Stimulated activated CD8-positive, alpha-beta memory T cell treated with anti-CD3 and anti-CD28 coated beads, Interleukin-12 subunit alpha, Interleukin-12 subunit beta, amount 100 ng/mL, for 4 hours (primary cell): ENCODE measurements at regions not wholly inside any gene's neighbourhood (a gene's known extent, or its start where the extent isn't known, plus 50 kb on each side); places are given as distances from the start of the nearest gene placed in this dataset.
"Not testable (repeated sequence)": the region's sequence is repeated elsewhere in the genome, so short reads cannot be mapped to it uniquely, and the experiment has no call there.

Experiments used
- DNase-seq: peaks from one replicate; pipeline ENCODE4 v3.0.0-alpha.2; 2020; ENCODE audit warnings: low read depth

DNA sequence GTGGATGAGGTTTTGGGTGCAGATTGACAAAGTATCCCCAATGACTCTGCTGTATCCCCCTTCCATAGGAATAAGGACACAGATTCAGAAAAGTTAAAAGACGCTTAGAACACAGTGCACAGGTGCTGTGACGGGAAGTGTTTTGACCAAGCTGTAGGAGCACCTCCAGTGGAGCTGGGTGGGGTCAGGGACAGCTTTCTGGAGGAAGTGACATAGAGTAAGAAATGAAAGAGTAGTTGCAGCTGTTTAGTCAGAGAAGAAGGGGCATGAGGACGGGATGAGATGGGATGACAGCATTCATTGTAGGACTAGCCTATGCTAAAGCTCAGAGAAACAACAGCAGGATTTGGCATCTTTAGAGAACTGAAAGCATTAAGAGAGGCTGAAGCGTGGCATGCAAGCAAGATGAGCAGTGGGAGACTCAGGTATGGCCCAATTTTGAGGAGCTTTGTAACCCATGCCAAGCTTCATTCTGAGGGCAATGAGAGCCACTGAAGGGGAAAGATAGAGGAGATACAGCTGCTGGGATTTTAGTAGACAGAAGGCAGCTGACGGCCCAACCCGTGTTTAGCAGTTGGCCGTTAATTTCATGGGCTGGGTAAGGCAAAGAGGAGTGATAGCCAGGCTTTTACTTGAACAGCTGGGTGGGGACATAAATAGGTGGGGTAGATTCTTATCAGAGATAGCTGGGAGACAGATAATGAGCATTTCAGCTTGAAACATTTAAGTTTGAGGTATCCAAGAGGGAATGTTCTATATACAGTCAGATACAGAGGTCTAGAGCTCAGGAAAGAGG is 131.8 kb upstream of the KRAS start:
- no peak for DNase-seq

DNA sequence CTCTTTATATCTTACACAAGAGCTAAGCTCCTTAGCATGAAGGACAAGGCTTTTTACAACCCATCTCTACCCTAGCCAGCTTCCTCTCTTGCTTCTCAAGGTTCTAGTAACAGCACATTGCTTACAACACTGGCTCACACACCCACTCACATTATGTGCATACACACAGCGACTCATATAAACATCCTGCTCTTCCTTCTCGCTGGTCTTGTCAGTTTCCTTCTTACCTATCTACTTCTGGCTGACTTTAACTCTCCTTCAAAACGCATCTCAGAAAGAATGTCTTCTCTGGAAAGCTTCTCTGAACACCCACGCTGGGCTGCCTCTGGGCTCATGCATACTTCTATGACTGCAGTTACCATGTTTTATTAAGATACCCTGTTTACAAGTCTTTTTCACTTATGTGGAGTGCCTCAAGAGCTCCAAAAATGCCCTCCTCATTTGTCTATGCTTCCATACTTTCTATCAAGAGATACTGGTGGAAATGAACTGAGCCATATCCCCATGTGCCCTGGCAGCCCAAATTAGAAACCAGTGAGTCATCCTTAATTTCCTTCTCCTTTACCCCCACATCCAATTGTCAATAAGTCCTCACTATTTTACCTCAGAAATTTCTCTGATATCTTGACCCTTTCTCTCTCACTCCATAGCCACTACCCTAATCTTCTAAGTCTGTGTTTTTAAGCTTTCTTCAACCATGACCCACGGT is 126.9 kb upstream of the KRAS start:
- DNase-seq, result no peak

DNA sequence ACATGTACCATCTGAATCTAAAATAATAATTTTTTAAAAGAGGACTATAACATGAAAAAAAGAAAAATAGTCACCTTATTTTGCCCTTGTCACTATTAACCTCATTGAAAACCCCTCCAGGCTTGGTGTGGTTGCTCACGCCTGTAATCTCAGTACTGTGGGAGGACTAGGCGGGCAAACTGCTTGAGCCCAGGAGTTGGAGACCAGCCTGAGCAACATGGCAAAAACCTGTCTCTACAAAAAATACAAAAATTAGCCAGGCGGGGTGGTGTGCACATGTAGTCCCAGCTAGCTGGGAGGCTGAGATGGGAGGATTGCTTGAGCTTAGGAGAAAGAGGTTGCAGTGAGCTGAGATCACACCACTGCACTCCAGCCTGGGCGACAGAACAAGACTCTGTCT is 126.3 kb upstream of the KRAS start:
- no peak for DNase-seq

DNA sequence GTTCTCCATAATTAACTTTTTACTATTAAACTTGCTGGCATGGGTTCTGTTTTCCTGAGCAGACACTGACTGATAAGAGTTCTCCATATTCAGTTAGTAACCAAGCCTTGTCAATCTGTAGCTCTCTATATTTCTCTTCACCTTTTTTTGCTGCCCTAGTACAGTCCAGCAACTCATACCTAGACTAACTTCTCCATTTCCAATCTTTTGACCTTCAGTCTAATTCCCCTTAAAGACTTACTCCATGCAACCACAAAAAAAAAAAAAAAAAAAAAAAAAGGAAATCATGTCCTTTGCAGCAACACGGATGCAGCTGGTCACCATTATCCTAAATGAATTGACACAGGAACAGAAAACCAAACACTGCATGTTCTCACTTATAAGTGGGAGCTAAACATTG is 125.7 kb upstream of the KRAS start:
- no peak for DNase-seq

DNA sequence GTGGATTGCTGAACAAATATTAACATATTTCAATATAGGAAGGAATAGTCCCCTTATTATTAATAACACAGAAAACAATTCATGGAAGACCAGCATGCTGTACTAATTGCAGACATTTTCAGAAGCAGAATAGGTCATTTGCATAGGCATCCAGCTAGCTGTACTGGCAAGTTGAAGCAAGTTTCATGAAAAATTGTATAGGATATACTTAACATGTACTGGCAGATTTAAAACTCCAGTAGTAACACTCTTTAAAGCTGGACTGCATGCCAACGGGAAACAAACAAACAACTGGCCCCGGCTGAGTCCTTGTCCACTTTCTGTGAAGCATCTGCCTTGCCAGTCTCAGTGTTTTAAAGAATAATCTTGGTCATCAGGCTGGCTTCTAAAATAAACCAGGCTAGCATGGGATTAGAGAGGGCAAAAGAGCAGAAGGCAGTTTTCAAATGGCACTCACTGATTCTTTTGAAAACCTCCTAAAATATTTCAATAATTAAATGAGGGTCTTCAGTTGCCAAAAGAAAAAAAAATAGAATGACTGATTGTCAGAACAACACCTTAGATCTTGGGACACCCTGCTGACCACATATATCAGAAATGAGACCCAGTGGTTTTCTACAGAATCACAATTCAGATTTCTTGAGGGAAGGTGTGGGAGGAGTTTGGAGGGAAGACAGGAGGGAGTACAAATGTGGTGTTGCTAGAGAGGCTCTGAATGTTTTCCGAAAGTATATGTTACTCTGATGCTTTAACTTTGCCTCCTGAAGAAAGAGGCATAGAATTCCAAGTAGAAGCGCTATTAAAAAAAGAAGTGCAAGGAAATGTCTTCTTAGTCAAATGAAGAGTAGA is 122.5 kb upstream of the KRAS start:
- DNase-seq, result no peak

DNA sequence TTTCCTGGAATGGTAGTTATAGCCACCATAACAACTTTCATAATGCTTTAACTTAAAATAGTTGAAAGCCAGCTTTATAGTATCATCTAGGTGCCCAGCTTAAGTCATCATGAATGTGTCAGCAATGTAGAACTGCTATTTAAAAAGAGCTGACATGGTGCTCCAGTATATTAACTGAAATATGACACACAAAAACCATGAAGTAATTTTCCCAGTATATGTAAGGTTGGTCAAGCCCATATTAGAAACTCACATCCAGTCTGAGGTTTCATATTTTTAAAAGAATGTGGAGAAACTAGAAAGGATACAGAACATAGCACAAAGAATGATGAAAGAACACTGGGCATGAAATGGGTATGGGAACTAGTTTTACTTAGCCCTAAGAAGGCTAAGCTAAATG is 121.3 kb upstream of the KRAS start:
- no peak for DNase-seq

DNA sequence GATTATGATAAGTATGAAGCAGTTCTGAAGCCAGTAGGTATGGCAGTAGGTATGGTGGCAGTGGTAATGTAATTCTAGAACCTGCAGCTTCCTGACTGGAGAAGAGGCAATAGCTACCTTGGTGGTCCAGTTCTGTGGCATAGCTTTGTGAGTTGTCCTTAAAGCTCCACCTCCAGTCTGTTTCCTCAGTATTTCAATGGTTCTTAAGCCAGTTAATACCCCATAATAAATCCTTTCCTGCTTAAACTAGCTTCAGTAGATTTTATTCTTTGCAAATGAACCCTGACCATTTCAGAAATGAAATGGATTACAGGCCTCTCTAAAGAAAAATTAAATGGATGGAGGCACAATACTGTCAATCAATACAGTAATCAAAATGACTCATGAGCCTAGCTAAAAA is 117.8 kb upstream of the KRAS start:
- no peak for DNase-seq

DNA sequence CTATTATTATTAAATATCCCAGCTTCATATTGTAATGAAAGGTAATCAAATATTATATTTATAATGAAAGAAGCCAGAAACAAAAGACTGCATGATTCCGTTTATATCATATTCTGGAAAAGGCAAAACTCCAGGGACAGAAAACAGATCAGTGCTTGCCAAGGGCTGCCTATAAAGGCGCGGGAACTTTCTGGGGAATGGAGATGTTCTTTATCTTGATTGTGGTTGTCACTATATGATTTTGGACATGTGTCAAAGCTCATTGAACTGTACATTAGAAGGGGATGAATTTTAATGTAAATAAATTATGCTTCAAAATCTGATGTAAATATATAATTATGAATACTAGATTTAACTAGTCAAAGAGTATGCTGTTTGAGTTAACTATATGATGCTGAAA is 115.4 kb upstream of the KRAS start:
- no peak for DNase-seq

DNA sequence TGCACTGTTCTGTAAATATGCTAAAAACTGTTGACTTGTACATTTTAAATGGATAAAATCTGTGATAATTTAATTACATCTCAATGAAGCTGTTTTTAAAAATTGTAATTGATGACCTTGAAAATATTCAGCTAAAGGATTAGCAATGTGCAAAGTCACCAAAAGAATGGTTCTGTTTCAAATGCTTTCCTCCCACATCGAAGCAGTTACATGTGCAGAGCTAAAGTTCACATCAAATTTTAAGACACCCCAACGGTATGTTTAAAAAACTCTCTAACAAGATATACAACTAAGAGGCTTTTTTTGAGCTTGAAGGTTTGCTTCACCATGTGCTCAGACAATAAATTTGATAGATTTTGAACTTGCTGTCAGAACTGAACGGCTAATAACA is 114.6 kb upstream of the KRAS start:
- DNase-seq, result no peak

DNA sequence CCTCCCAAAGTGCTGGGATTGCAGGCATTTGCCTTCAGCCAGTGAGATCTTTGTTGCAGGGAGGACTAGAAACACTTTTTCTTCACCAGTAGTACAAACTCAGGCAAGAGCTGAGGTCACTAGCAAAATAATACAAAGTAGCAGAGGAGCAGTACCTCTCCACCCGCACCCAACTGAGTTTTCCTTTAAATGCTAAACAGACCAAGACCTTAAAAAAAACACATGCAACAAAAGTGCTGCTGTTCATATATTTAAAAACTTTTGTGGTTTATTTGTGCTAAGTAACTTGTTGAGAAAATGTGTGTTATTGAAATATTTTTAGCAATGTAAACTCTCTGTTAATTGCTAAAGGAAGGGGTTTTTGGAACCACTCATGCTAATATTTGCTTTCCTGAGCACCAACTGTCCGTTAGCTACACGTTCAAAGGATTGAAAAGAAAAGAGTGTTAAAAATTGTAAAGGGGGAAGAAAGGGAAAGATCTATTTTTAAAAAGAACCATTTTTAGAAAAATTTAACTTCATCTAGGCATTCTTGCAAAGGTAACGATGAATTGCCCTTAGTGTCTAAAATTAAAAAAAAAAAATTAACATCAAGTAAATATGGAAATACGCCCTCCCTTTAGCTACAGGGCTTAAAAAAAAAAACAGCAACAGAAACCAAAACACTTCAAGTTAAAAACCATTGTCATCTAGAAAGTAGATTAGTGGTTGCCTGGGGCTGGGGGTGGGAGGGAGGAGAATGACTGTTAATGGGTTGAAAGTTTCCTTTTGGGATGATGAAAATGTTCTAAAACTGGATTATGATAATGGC is 114.0 kb upstream of the KRAS start:
- no peak for DNase-seq

DNA sequence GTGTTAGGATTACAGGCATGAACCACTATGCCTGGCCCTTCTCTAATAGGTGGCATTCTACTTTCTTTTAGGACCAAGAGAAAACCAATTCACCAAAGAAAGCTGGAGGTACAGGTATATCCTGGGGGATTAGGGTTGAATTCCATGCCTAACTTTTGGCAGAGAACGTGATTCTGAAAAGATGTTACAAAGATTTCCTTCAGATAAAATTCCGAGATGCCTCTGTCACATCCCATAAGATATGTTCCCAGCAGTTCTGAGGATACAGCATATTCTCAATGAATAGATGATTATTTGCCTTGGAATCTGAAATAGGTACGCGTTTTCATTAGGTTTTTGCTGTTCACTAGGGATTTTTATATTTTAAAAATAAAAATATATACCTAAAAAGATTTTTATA is 111.9 kb upstream of the KRAS start:
- DNase-seq, result no peak

DNA sequence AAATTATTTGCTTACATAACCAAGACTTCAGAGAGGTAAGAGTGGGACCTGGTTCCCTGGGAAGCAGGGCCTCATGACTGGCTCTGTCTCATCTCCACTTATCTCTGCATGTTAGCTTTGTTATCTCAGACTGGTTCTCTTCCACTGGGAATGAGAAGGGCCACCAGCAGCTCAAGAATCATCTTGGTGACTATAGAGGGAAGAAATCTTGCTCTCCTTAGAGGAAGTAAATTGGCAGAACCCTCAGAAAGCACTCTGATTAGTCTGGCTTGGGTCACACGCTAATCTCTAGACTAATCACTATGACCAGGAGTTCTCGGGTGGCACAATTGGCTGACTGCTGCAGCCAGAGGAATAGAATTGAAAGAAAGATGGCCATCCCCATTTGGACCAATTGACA is 110.8 kb upstream of the KRAS start:
- DNase-seq, result no peak

DNA sequence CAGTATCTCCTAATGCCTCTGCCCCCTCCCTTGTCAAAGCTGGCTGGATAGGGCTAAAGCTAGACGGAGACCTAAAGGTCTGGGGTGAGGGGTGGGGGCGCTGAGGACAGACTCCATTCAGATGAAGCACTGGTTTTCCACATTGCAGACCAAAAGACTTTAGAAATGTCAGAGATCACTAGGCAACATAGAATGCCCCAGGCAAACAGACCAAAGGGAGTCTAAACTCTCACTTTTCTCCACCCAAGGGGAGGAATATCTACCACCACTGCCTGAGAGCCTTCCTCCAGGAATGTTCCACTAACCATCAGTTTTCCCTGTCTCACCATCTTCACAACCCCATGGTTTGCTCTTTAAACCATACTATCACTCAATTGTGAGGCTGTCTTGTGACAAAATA is 106.9 kb upstream of the KRAS start:
- no peak for DNase-seq

DNA sequence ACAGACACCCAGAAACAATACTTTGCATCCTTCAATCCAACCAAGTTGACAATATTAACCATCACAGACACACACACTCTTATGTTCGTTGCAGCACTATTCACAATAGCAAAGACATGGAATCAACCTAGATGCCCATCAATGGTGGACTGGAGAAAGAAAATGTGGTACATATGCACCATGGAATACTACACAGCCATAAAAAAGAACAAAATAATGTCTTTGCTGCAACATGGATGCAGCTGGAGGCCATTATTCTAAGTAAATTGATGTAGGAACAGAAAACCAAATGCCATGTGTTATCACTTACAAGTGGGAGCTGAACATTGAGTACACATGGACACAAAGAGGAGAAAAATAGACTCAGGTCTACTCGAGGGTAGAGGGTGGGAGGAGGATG is 102.2 kb upstream of the KRAS start:
- DNase-seq, result not testable (repeated sequence)

DNA sequence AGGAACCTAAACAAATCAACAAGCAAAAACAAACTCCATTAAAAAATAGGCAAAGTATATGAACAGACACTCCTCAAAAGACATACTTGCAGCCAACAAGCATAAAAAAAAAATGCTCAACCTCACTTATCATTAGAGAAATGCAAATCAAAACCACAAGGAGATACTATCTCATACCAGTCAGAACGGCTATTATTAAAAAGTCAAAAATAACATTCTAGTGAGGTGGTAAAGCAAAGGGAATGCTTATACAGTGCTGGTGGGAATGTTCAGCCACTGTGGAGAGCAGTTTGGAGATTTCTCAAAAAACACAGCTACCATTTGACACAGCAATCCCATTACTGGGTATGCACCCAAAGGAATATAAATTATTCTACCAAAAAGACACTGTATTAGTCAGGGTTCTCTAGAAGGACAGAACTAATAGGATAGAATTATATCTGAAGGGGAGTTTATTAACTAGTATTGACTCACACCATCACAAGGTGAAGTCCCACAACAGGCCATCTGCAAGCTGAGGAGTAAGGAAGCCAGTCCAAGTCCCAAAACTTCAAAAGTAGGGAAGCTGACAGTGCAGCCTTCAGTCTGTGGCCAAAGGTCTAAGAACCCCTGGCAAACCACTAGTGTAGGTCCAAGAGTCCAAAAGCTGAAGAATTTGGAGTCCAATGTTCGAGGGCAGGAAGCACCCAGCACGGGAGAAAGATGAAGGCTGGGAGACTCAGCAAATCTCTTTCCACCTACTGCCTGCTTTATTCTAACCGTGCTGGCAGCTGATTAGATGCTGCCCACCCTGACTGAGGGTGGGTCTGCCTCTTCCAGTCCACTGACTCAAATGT is 101.6 kb upstream of the KRAS start:
- DNase-seq, result no peak

DNA sequence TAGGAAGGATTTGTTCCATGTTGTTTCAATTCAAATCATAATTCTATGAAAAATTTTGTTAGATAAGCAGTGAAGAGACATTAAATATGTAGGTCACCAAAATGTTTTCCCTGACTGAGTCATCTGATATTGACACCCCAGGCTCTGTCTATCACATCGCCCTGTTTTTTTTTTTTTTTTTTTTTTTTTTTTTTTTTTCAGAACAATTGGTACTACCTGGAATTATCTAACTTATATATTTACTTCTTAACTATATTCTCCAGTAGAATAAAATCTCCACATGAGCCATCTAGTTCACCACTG is 97.8 kb upstream of the KRAS start:
- no peak for DNase-seq

DNA sequence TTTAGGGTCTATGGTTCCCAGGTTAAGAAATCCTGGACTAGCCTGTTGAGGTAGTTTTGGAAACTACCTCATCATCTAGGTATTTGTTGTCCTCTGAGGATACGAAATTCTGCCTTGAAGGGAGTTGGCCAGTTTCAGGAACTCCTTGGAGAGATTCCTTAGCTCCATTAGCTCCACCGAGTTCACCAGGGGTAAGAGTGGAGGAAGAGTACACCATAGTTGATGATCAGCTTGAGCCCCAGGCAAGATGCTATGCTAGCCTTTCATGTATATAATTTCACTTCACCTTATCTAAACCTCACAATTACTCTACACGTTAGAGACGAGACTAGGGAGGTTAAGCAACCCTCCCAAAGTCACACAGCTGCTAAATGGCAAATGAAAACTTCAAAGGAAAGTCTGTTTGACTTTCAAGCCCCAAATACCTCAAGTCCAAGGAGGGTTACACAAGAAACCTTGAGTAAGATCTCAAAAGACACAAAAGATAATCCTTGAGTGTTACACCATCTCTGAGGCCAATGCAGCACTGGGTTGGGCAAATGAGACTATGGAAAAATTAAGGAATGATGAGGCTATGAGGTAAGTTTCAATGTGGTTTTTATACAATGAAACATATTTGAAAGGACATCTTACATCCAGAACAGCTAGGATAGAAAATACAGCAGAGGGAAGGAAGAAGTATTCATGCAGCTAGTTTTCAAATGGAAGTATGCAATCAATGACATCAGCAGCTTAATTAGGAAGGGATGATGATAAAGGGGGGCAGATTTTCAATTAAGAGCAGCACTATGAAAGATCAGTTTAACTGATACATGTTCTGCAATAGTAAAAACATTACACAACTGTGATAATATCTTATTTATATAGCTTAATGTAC is 97.2 kb upstream of the KRAS start:
- no peak for DNase-seq

DNA sequence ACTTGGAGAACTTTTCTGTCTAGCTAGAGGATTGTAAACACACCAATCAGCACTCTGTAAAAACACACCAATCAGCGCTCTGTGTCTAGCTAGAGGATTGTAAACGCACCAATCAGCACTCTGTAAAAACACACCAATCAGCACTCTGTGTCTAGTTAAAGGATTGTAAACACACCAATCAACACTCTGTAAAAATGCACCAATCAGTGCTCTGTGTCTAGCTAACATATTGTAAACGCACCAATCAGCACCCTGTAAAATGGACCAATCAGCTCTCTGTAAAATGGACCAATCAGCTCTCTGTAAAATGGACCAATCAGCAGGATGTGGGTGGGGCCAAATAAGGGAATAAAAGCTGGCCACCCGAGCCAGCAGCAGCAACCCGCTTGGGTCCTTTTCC is 91.1 kb upstream of the KRAS start:
- not testable (repeated sequence) for DNase-seq

DNA sequence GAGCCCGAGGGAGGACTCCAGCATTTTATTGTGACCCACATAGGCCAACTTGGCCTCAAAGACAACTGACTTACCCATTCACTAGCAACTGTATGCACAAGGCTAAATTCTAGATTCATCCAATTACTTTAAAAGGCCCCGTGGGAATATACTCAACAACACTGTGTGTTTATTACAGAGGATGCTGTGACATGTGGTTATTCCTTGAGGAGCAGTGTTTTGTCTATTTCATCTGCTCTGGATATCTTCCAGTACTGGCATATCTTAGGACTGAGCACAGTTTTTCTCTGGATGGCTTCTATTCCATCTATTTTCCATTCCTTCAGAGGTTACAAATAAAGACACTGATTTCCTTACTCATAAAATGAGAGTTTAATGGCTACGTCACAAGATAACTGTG is 87.2 kb upstream of the KRAS start:
- DNase-seq, result no peak

DNA sequence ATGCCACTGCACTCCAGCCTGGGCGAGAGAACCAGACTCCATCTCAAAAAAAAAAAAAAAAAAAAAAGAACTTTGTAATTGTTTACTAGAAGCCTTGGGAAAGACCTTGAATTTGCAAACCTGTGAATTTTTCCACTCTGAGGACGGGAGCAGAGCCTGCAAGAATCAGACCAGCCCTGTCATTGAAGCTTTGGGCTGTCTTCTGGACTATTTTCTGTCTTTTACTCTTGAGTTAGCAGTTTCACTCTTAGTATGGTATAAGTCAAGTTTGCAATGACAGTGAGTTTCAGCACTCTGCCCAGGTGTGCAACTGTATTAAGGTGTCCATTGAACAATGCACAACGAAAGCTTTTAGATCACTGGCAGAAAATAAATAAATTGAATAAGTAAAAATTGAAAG is 81.4 kb upstream of the KRAS start:
- DNase-seq, result no peak
